ENCODE measurements at regions not wholly inside any gene's neighbourhood (a gene's known extent, or its start where the extent isn't known, plus 50 kb on each side); places are given as distances from the start of the nearest gene placed in this dataset.
"Not testable (repeated sequence)": the region's sequence is repeated elsewhere in the genome, so short reads cannot be mapped to it uniquely, and the experiment has no call there.

DNA sequence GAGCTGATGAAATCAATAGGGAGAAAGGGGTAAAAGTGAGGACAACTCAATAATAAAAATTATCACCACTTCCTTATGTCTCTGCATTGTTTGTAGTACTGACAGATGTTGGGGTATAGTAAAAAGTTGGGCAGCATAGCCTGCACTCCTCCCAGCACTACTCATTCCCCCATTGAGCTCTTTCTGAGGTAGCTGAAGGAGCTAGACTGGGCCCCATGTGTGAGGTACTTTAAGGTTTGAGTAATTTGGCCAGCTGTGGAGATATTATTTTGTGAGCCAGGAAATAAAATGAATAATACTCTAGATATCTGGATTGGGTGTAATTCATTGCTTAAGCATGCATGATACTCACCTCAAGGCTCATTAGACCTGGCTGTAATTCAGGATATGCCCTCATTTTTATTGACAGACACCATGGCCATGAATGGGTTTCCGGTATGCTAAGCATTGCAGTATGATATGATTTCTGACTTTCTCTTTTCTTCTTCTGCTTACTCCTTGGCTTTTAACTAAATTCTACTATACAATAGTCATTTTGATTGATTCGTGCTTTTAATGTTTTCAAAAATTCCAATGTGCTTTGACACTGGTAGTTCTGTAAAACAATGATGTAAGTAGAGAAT lies 283.9 kb upstream of the RIMS1 start:
- peak; percentile 31 for DNase-seq (ENCODE audit: low spot score)

DNA sequence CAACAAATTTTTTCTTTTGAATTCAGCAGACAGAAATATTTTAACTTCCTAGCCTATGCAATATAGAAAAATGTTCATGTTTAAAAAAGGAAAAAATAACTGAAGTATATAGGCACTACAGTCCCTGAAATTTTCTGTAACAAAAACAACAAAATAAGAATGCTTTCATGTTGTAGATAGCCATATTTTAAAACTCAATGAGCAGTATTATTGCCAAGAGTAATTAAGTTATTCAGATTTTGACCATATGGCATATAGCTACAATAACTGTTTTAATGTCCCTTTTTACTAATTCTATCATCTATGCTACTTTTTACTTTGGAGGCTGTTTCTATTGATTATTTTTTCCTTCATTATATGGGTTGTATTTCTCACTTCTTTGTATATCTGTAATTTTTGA lies 283.3 kb upstream of the RIMS1 start:
- DNase-seq (ENCODE audit: low spot score) = no peak

DNA sequence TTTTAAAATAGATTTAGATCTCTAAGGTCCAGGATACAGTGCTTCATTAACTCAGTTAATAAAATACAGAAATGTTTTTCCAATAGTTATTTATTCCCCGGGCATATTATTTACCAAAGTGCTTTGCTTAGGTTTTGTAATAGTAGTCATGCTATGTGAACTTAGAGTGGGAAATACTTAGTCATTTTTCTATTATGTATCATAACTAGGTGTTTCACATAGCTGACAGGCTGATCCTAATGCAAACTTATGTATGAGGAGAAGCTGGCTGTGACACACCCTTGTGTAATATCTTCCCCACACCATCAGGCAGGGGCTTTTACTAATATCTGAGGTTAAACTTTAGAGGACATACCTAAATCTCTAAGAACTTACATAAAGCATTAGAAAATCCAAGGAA lies 277.7 kb upstream of the RIMS1 start:
- DNase-seq (ENCODE audit: low spot score) = no peak

DNA sequence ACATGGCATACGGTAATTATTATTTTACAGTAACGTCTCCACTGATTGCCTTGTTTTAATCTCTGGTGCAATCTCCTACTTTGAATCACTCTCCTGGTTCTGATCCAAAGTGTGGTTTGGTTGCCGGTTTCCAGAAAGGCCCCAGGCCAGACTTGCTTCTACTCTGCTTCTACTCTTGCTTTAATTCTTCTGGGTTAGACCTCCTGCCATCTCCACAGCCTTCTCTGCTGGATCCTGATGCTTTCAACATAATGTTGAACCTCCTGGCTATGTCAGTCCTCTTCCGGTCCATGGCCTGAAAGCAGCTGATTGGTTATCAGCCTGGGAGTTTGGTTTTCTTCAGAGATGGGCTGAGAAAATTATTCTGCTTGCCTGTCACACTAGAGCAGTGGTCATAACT lies 266.5 kb upstream of the RIMS1 start:
- DNase-seq (ENCODE audit: low spot score) = no peak

DNA sequence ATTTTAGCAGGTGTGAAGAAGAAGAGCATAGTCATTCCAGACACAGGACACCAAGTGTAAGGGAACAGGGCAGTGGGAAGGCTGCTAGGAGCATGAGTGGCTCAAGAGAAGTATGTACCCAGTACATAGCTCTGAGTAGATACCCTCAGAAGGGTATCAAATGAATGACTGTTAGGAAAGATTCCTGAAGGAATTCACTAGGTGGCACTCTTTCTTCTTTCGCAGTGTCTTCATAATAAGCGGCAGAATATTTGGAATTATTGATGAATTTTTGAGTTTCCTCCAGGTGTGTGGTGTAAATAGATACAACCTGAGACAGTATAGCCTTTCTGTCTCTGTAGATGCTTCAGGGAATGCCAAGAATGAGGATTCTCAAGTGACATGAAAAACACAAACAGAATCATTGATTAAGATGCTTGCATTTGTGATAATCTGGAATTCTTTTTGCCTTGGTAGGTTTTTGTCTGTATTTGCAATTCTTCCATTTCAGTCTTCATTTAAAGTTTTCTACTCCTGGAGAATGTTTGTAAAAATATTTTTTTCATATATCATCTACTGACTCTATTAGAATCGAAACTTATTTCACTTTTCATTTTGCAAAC lies 264.3 kb upstream of the RIMS1 start:
- no peak for DNase-seq (ENCODE audit: low spot score)

DNA sequence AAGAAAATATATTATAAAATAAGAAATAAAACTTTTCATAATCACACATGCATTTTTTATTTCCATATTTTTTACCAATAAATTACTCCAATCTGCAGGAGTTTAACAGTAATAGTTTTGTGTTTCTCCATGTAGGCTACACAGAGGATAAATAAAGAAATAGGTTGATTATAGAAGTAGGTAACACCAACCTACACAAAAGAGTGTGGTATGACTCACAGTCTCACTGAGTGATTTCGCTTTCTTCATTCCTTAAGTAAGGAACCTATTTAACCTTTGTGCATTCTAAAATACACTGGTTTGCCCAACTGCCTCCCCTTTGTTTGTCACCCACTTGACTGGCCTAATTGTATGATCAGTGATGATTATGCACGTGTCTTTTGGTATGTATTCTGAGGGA lies 244.2 kb upstream of the RIMS1 start:
- no peak for DNase-seq (ENCODE audit: low spot score)

DNA sequence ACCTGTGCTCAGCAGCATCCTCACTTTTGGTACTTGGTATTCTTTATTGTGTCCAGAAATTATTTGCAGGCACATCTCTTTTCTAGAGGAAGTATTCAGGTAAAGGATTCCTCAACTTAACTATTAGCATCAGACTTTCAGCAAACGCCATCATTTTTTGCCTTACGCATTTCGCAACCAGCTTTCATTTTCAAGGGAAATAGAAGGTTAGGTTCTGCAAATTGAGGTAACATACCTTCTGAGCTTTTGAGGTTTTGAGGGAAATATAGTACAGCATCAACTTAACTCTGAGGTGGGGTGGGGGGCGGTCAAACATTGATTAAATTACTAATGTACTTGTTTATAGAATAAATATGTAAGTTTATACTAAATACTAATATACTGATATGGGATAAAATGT lies 243.6 kb upstream of the RIMS1 start:
- DNase-seq (ENCODE audit: low spot score) = no peak

DNA sequence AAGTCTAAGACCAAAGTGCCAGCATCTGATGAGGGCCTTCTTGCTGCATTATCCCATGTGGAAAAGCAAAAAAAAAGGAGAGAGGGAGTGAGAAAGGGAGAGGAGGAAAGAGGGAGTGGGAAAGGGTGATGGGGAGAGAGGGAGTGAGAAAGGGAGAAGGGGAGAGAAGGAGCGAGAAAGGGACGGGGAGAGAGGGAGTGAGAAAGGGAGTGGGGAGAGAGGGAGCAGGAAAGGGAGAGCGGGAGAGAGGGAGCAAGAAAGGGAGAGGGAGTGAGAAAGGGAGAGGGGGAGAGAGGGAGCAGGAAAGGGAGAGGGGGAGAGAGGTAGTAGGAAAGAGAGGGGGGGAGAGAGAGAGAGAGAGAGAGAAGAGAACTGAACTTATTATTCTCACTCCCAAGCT lies 241.1 kb upstream of the RIMS1 start:
- no peak for DNase-seq (ENCODE audit: low spot score)

DNA sequence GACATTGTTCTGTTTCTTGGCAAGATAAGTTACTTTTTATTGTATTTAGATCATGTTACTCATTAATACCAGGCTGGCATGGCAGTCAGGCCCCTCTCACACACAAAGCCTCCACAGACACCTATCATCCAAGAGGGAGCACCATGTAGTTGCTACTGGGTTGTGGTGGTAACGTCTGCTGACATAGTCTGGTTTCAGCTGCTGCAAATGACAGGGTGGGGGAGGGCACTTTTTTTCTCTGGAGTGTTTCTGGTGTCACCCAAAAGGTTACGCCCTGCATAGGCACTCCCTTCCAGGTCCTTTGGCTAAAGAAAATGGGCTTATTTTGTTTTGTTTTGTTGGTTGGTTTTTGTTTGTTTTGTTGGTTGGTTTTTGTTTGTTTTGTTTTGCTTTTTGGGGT lies 236.4 kb upstream of the RIMS1 start:
- no peak for DNase-seq (ENCODE audit: low spot score)

DNA sequence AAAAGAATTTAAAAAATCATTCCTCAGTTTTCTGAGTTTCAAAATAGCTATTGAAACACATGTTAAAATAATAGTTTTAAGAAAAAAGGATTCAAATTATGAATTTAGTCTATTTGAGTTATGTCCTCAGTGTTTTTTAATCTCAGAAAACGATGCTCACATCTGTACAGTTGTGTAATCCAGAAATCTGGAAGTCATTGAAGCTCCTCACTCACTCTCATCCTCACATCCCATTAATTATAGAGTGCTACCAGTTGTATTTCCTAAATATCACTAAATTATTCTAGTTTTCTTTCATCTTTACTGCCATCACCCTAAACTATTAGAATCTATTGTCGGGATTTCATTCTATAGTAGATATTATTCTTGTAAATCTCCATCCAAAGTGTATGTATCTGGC lies 234.7 kb upstream of the RIMS1 start:
- no peak for DNase-seq (ENCODE audit: low spot score)

DNA sequence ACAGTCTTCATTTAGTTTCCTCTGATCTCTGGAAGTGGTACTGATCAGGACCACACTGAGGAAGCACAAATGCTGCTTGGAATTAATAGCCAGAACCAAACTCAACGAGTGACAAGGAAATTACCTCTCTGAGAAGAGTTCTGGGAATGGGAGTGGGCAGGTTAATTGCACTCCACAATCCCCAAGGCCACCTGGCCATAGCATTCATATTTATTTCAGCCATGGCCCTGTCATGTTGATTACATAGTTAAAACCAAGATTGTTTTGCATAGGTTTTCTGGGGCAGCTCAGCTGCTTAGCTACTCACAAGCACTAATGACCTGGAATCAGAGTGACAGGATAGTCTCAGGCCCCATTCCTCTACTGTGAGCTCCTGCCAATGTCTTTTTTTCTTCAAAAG lies 230.2 kb upstream of the RIMS1 start:
- no peak for DNase-seq (ENCODE audit: low spot score)

DNA sequence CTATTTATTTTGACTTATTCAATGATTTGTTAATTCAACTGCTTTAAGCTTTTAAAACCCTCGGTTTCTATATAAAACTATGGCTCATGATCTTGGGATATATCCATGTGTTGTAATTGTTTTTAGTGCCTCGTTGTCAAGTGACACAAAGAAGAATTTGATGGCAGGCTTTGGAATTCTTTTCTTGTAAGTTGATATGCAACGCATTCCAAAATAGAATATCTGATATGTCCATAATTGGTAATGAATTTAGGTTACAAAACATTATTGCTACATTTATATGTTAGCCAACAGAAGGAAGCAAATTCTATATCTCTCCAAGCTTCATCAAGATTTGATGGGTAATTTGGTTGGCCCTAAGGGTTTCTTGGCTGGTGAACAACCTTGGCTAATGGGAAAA lies 220.4 kb upstream of the RIMS1 start:
- no peak for DNase-seq (ENCODE audit: low spot score)

DNA sequence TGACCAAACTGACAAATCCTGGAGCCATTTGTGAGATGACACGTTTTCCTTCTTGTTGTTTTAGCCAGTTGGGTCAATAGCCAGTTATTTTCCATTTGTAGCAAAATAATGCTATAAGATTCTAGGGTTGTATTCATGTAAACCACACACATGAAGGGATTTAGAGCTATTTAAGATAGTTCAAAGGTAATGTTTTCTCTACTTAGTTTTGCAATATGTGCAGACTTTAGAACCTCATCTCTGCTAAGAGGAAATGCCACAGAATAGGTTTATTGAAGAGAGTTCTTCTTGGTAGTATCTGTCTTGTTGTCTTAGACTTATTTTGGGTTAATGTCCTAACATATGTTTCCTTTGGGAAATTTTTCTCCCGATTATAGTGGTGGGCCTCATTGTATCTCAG lies 213.5 kb upstream of the RIMS1 start:
- no peak for DNase-seq (ENCODE audit: low spot score)

DNA sequence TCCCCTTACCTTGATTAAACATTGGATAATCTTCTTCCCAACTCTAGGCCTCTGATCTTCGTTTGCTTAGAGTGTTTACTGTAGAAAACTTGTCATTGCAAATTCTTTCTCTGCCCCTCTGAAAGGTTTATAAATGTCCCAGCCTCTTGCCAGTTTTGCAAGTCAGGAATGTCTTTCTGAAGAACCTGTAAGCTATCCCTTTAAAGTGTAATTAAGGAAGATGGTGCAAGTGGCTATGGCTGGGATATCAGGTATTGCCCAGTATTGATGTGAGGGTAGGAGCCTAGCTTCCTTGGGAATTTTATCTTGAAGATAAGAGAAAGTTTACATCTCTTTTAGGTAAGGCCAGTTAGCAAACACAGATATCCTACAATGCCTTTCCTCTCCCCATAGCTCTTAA lies 211.0 kb upstream of the RIMS1 start:
- no peak for DNase-seq (ENCODE audit: low spot score)

DNA sequence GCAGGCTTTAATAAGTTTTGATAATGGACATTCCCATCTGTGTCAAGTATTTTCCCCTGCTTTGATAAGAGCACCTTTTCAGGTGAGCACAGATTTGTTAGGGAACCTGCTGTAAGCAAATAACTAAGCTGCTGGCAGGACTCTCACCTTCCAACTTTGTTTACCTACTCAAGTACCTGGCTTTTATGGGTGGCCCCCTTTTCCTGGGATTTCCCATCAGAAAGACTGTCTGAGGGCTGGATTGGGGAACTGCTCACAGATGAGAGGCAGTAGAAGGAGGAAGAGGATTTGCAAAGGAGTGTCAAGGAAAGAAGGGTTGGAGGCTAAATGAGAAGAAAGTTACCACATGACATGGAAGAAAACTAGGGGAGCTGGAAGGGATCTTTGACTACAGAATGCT lies 210.1 kb upstream of the RIMS1 start:
- no peak for DNase-seq (ENCODE audit: low spot score)

DNA sequence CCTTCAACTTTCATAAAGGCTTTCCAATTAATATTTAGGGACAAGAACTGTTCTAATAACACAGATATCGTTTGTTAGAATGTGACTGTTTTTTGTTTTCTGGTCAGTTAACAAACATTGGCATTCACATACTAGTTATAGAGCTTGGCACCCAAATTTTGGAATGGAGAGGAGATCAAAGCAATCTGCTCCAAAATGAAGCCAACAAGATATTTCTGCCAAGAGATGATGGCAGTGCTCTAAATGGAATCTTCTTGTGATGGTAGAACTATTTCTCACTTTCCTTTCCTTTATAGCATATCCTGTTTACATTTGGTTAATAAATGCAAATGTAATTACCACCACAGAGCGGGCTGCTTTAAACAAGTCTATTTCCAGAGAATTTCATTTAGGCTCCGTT lies 208.3 kb upstream of the RIMS1 start:
- no peak for DNase-seq (ENCODE audit: low spot score)

DNA sequence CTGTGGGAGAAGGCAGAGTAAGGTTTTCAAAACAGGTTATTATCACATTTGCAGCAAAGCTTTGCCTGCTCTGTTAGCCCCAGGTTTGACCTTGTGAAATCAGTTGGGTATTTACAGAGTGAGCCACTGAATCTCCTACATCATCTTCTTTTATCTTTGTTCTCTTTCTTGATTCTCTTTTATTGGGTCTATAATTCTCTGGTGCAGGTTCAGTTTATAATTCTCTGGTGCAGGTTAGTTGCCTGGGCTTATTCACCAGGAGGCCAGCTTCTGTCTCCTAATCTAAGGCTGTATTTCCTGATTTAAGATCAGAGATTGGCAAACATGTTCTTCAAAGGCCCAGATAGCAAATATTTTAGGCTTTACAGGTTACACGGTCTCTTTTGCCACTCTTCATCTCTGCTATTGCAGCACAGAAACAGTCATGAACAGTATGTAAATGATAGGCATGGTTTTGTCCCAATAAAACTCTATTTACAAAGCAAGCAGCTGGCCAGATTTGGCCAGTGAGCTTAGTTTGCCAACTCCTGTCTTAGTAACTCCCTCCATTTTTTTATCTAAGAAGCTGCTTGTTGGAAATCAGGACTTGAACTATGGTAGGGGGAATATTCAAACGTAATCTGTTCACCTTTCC lies 205.0 kb upstream of the RIMS1 start:
- no peak for DNase-seq (ENCODE audit: low spot score)

DNA sequence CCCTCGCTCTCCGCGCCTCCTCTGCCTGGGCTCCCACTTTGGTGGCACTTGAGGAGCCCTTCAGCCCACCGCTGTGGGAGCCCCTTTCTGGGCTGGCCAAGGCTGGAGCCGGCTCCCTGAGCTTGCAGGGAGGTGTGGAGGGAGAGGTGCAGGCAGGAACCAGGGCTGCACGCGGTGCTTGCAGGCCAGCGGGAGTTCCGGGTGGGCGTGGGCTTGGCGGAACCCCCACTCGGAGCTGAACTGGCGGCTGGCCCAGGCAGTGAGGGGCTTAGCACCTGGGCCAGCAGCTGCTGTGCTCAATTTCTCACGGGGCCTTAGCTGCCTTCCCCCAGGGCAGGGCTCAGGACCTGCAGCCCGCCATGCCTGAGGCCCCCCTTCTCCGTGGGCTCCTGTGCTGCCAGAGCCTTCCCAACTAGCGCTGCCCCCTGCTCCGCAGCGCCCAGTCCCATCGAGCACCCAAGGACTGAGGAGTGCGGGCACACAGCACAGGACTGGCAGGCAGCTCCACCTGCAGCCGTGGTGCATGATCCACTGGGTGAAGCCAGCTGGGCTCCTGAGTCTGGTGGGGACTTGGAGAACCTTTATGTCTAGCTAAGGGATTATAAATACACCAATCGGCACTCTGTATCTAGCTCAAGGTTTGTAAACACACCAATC lies 200.2 kb upstream of the RIMS1 start:
- DNase-seq (ENCODE audit: low spot score) = not testable (repeated sequence)

DNA sequence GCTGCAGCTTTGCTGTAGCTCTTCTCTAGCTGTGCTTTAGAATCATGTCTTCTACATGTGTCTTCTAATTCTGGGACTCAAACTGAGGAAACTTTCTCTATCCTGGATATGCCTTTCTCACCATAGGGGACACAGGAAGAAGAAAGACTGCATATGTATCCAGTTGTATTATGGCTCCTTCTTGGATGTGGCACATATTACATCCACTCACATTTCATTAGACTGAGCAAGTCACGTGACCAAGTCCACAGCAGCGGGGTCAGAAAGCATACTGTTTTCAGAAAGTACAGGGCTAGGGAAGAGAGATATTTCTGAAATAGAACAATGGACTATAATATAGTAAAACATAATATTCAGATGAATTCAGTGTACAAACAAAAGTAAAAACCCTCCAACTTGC lies 187.6 kb upstream of the RIMS1 start:
- no peak for DNase-seq (ENCODE audit: low spot score)

DNA sequence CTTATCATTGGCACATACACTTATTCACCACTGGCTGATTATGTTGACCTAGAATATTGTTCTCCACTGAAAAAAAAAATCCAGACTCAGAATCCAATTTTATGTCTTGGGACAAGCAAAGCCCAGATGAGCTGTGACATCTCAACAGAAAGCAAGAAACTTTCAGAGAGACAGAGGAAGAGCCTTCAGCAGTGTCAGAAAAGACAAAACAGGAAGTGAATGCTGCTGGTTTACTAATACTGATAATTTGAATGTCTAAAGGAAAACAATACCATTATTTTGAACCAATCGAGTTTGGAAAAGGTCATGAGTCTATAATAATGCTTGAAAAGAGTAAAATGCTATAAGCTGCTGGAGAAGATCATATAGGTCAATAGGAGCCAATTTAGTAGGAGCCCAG lies 179.8 kb upstream of the RIMS1 start:
- DNase-seq (ENCODE audit: low spot score) = no peak

DNA sequence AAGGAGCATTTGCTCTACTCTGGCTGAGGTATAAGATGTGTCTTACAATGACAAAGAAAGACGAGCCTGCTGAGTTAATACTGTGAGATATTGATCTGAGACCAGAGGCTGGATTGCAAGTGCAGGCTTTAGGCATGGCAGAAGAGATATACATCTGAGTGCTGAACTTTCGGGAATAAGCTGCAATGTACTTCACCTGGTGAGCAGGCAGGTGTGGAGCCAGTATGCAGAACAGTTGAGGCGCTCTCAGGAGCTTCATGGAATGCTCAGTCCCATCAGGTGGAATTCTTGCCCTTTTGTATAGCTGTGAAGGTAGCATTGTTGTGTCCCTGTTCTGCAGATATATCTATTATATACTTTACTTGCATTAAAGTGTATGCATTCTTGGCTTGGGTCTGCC lies 179.3 kb upstream of the RIMS1 start:
- DNase-seq (ENCODE audit: low spot score) = no peak

DNA sequence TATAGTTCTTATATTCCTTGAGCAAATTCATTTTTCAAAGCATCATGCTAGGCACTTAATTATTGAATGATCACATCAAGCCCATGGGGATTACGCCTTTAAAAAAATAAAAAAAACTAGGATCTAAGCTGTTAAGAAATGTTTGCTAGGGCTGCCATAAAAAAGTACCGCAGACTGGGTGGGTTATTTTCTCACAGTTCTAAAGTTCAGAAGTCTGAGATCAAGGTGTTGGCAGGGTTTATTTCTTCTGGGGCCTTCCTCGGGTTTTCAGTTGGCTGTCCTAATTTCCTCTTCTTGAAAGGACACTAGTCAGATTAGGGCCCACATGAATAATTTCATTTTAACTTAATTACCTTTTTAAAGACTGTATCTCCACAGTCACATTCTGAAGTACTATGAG lies 165.6 kb upstream of the RIMS1 start:
- no peak for DNase-seq (ENCODE audit: low spot score)

DNA sequence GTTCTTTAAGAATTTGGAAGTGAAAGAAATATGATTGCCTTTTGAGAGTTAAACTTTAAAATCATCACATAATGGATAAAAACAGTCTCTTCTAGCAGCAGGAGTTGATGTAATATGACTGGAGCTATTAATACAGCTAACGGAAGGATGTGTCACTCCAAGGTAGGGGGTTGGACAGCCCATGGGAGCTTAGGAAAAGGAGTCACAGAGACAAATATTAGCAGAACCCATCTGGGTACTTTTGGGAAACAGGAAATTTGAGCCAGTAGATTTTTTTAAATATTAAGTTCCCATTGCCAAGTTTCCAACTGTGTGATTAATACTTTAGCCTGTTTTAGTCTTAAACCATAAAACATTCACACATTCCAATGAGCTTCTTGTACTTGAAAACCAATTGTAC lies 164.7 kb upstream of the RIMS1 start:
- no peak for DNase-seq (ENCODE audit: low spot score)

DNA sequence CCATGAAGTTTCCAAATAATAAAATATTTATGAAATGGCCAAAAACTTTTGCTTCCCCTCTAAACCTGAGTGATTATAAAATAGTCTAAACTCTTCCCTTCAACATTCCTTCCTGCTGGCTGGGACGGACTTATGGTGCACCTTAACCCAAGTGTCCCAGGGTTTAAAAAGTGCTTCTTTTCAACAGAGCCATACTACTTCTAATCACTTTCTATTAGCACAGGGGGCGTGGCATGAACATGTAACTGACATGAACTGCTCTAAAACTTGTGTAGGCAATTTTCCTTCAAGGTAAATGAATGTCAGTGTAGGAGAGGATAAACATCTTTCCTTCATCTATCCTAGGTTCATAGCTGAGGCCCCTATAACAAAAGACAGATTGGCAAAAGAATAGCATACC lies 163.6 kb upstream of the RIMS1 start:
- DNase-seq (ENCODE audit: low spot score) = no peak

Data from AG08396 (cell line).